ENCODE measurements at regions not wholly inside any gene's neighbourhood (a gene's known extent, or its start where the extent isn't known, plus 50 kb on each side); places are given as distances from the start of the nearest gene placed in this dataset.

GRCh38 chr5:158145827-158146226, 286.9 kb upstream of the CLINT1 start:
- TF ChIP-seq, protein P1, sequence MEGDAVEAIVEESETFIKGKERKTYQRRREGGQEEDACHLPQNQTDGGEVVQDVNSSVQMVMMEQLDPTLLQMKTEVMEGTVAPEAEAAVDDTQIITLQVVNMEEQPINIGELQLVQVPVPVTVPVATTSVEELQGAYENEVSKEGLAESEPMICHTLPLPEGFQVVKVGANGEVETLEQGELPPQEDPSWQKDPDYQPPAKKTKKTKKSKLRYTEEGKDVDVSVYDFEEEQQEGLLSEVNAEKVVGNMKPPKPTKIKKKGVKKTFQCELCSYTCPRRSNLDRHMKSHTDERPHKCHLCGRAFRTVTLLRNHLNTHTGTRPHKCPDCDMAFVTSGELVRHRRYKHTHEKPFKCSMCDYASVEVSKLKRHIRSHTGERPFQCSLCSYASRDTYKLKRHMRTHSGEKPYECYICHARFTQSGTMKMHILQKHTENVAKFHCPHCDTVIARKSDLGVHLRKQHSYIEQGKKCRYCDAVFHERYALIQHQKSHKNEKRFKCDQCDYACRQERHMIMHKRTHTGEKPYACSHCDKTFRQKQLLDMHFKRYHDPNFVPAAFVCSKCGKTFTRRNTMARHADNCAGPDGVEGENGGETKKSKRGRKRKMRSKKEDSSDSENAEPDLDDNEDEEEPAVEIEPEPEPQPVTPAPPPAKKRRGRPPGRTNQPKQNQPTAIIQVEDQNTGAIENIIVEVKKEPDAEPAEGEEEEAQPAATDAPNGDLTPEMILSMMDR (IDR thresholded peaks at IDR 0.05; ENCODE audit: borderline replicate concordance, insufficient read depth, low read depth, low read length) = no peak

GRCh38 chr5:158143081-158143480, 284.1 kb upstream of the CLINT1 start:
- TF ChIP-seq, protein P1 (IDR thresholded peaks at IDR 0.05; ENCODE audit: borderline replicate concordance, insufficient read depth, low read depth, low read length) = no peak
- no peak overlapping the region for H3K4me3 ChIP-seq (ENCODE audit: low read depth, low read length)

More at GRCh38 chr5:158145827-158146226, 286.9 kb upstream of the CLINT1 start:
- no peak overlapping the region for H3K4me3 ChIP-seq (ENCODE audit: low read depth, low read length)

DNA sequence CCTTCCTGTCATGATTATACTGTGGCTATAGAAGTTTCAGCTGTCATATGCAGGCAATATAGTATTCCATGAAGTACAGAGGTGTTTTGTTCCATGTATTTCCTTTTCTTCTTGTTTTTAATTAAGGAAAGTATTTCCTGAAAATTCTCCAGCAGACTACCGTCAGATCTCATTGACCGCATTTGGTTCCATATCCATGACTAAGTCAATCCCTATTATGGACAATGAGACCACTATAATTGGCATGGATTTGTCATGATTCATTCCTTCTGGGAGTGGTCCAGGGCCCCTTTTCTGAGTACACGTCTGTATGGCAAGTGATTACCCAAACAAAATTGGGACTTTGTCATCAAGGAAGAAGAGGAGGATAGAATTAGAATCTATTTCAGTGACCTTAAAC, 283.2 kb upstream of the CLINT1 start:
- H3K4me3 ChIP-seq (ENCODE audit: low read depth, low read length) = no peak overlapping the region

GRCh38 chr5:158140120-158140731, 281.3 kb upstream of the CLINT1 start:
- TF ChIP-seq, protein P1 (IDR thresholded peaks at IDR 0.05; ENCODE audit: borderline replicate concordance, insufficient read depth, low read depth, low read length) = no peak
- H3K4me3 ChIP-seq (ENCODE audit: low read depth, low read length) = no peak overlapping the region

More for the DNA sequence above, 283.2 kb upstream of the CLINT1 start:
- TF ChIP-seq, protein P1 (IDR thresholded peaks at IDR 0.05; ENCODE audit: borderline replicate concordance, insufficient read depth, low read depth, low read length) = no peak

DNA sequence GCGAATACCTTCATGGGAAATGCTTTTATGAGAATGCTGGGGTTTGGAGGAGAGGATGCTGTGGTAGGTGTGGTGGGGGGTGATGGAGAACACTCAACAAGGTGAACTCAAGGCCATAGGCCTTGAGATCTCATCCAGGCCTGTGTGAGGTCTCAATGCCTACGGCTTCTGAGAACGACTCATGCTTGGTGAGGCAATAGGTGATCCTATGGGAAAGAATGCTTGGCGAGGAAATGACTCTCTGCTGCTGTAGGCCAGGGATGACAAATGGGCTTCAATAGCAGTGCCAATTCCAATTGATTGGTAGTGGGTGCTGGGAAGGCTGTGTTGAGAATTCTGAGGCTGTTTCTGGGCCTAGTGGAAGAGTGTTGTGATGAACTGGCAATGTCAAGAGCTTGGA, 280.2 kb upstream of the CLINT1 start:
- no peak overlapping the region for H3K4me3 ChIP-seq (ENCODE audit: low read depth, low read length)
- TF ChIP-seq, protein P1 (IDR thresholded peaks at IDR 0.05; ENCODE audit: borderline replicate concordance, insufficient read depth, low read depth, low read length) = no peak

- TF ChIP-seq, protein P1 (IDR thresholded peaks at IDR 0.05; ENCODE audit: borderline replicate concordance, insufficient read depth, low read depth, low read length) = no peak
Observed at GRCh38 chr5:158135682-158136179, 276.8 kb upstream of the CLINT1 start.

GRCh38 chr5:158133369-158133768, 274.4 kb upstream of the CLINT1 start:
- TF ChIP-seq, protein P1 (IDR thresholded peaks at IDR 0.05; ENCODE audit: borderline replicate concordance, insufficient read depth, low read depth, low read length) = no peak
- H3K4me3 ChIP-seq (ENCODE audit: low read depth, low read length) = no peak overlapping the region

More at GRCh38 chr5:158135682-158136179, 276.8 kb upstream of the CLINT1 start:
- H3K4me3 ChIP-seq (ENCODE audit: low read depth, low read length) = no peak overlapping the region
